DND-41 (cell line): ENCODE measurements at regions not wholly inside any gene's neighbourhood (a gene's known extent, or its start where the extent isn't known, plus 50 kb on each side); places are given as distances from the start of the nearest gene placed in this dataset.
"Not testable (repeated sequence)": the region's sequence is repeated elsewhere in the genome, so short reads cannot be mapped to it uniquely, and the experiment has no call there.

Source experiments
- ATAC-seq: fragments of 200-7000 bp; cut with Tn5 transposase; 3 replicates; pipeline ENCODE4 v1.9.1; 2021; ENCODE audit warnings: low read depth; ENCODE audit not compliant: insufficient read depth
- DNase-seq: peaks from one replicate; pipeline ENCODE4 v3.0.0-alpha.2; 2020
- H2AFZ ChIP-seq: 2 replicates; pipeline ENCODE4 v1.6.0; 2012; ENCODE audit warnings: low read depth, low read length
- H3K27ac ChIP-seq: 2 replicates; pipeline ENCODE4 v1.5.1; 2012; ENCODE audit warnings: low read length, inconsistent platforms
- H3K27me3 ChIP-seq: fragments of 200-600 bp; sonication (generic); 2 replicates; pipeline ENCODE4 v1.6.0; 2012; ENCODE audit warnings: low read length, mild to moderate bottlenecking, inconsistent platforms; ENCODE audit not compliant: insufficient read depth, poor library complexity
- H3K36me3 ChIP-seq: 2 replicates; pipeline ENCODE4 v1.5.1; 2012; ENCODE audit warnings: low read length, inconsistent platforms; ENCODE audit not compliant: insufficient read depth
- H3K4me1 ChIP-seq: 2 replicates; pipeline ENCODE4 v1.5.1; 2012; ENCODE audit warnings: mild to moderate bottlenecking, low read length; ENCODE audit not compliant: insufficient read depth
- H3K4me2 ChIP-seq: 2 replicates; pipeline ENCODE4 v1.6.0; 2012; ENCODE audit warnings: mild to moderate bottlenecking, moderate library complexity, low read length, inconsistent platforms; ENCODE audit not compliant: insufficient read depth
- H3K4me3 ChIP-seq, 2 experiments: fragments of 200-600 bp in 1 of 2; shearing (Covaris generic) in 1 of 2; 2 replicates each; pipeline ENCODE4 v1.5.1; 2012 to 2016; ENCODE audit warnings: inconsistent platforms in 2 of 2, low read length in 2 of 2, mild to moderate bottlenecking in 2 of 2, low read depth in 1 of 2, moderate library complexity in 1 of 2
- H3K79me2 ChIP-seq: 2 replicates; pipeline ENCODE4 v1.6.0; 2012; ENCODE audit warnings: low read length, inconsistent platforms; ENCODE audit not compliant: insufficient read depth
- H3K9ac ChIP-seq: 2 replicates; pipeline ENCODE4 v1.6.0; 2012; ENCODE audit warnings: low read depth, mild to moderate bottlenecking, inconsistent platforms, low read length, moderate library complexity
- H3K9me3 ChIP-seq: 2 replicates; pipeline ENCODE4 v1.5.1; 2012; ENCODE audit warnings: low read length, moderate library complexity, mild to moderate bottlenecking, inconsistent platforms; ENCODE audit not compliant: insufficient read depth, severe bottlenecking
- H4K20me1 ChIP-seq: 2 replicates; pipeline ENCODE4 v1.6.0; 2012; ENCODE audit warnings: low read length; ENCODE audit not compliant: insufficient read depth
- TF ChIP-seq, protein P1 (sequence below): IDR thresholded peaks from 2 replicates; pipeline ENCODE4 v1.5.1; 2012; ENCODE audit warnings: borderline replicate concordance, low read length, moderate library complexity, mild to moderate bottlenecking; ENCODE audit not compliant: poor library complexity, severe bottlenecking; ENCODE audit errors: extremely low read depth

DNA sequence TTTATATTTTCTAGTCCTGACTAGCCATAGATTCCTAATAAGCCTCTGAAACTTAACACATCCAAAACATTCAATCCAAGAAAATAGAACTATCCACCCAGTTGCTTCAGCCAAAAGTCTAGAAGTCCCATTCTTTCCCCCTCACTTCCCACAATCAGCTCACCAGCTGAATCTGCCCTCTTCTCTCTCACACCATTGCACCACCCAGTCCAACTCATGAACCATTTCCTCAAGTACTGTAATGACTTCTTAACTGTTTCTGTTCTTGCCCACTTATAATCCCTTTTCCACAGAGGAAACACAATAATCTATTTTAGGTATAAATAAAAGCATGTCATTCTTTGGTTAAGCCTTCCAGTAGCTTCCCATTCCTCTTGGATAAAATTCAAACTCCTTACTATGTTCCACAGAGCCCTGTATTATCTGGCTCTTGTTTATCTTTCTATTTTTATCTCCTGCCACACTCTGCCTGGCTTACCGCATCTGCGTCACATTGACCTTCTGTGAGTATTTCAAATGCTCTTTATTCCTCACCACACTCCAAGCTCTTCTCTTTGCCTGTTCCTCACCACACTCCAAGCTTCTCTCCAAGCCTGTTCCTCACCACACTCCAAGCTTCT, 205.9 kb upstream of the FRG1 start:
- not testable (repeated sequence) for H4K20me1 ChIP-seq, H2AFZ ChIP-seq, H3K4me3 ChIP-seq, H3K4me2 ChIP-seq, H3K36me3 ChIP-seq, H3K27ac ChIP-seq, H3K9ac ChIP-seq, H3K79me2 ChIP-seq, H3K9me3 ChIP-seq, DNase-seq, ATAC-seq, H3K4me1 ChIP-seq, H3K27me3 ChIP-seq

DNA sequence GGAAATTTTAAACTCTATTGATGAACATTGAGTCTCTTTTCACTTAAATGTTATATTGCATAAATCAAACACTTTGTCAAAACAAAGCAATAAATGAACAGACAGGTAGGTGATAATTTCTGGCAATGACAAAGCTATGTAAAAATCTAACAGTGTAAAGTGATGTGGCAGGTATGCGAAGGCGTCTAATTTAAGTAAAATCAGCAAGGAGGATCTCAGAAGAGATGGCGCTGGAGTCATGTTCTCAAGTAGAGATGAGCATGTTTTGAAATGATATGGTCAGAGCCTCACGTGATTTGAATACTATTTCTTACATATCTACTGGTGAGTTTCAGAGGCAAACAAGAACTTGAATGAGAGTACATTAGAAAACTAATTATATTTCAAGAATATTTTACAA, 204.0 kb upstream of the FRG1 start:
- not testable (repeated sequence) for H3K9me3 ChIP-seq, H3K4me2 ChIP-seq, H3K27me3 ChIP-seq, ATAC-seq, H3K79me2 ChIP-seq, H3K36me3 ChIP-seq, H3K4me3 ChIP-seq, H3K9ac ChIP-seq, H3K27ac ChIP-seq, H2AFZ ChIP-seq, H3K4me1 ChIP-seq, H4K20me1 ChIP-seq, DNase-seq

DNA sequence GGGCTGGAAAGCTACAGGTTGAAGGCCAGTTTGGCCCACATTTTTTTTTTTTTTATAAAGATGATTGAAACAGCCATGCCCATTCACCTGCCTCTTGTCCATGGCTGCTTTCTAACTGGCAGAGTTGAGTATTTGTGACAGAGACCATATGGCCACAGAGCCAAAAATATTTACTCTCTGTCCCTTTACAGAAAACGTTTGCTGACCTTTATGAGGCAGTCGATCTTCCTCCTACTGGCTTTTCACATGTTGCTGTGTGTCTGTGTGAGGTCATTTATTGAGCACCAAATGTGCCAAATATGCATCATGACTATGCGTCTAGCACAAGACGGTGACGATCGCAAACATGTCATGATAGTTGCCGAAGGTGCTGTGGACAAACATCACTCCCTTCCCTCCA, 200.6 kb upstream of the FRG1 start:
- not testable (repeated sequence) for H3K9ac ChIP-seq, H4K20me1 ChIP-seq, H3K9me3 ChIP-seq, H3K79me2 ChIP-seq, H3K27ac ChIP-seq, DNase-seq, H3K27me3 ChIP-seq, H3K4me3 ChIP-seq, ATAC-seq, H2AFZ ChIP-seq, H3K4me2 ChIP-seq, H3K4me1 ChIP-seq, H3K36me3 ChIP-seq

DNA sequence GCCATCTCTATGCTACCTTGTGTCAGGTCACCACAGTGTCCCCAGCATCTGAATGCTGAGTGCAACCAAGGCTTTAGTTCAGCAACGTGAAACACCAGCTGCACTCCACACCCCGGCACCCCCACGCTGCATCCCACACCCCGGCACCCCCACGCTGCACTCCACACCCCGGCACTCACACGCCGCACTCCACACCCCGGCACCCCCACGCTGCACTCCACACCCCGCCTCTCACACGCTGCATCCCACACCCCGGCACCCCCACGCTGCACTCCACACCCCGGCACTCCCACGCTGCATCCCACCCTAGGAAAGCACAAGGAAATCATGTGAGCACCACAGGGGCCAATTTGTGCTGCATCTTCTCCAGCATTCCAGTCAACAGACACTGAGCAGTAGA, 199.8 kb upstream of the FRG1 start:
- TF ChIP-seq, protein P1, sequence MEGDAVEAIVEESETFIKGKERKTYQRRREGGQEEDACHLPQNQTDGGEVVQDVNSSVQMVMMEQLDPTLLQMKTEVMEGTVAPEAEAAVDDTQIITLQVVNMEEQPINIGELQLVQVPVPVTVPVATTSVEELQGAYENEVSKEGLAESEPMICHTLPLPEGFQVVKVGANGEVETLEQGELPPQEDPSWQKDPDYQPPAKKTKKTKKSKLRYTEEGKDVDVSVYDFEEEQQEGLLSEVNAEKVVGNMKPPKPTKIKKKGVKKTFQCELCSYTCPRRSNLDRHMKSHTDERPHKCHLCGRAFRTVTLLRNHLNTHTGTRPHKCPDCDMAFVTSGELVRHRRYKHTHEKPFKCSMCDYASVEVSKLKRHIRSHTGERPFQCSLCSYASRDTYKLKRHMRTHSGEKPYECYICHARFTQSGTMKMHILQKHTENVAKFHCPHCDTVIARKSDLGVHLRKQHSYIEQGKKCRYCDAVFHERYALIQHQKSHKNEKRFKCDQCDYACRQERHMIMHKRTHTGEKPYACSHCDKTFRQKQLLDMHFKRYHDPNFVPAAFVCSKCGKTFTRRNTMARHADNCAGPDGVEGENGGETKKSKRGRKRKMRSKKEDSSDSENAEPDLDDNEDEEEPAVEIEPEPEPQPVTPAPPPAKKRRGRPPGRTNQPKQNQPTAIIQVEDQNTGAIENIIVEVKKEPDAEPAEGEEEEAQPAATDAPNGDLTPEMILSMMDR = no peak
- Histone ChIP-seq H3K9me3 (no peaks in the 10 kb centered on the region), H3K4me1 (no peaks in the 10 kb centered on the region), H3K9ac (no peak overlapping the region), H3K4me3 (no peak overlapping the region), H2AFZ (no peak overlapping the region), H3K27me3 (no peaks in the 10 kb centered on the region), H4K20me1 (no peaks in the 10 kb centered on the region), H3K4me2 (no peak overlapping the region), H3K27ac (no peak overlapping the region), H3K36me3 (no peaks in the 10 kb centered on the region), H3K79me2 (no peaks in the 10 kb centered on the region)
- ATAC-seq = no peak
- no peak for DNase-seq

DNA sequence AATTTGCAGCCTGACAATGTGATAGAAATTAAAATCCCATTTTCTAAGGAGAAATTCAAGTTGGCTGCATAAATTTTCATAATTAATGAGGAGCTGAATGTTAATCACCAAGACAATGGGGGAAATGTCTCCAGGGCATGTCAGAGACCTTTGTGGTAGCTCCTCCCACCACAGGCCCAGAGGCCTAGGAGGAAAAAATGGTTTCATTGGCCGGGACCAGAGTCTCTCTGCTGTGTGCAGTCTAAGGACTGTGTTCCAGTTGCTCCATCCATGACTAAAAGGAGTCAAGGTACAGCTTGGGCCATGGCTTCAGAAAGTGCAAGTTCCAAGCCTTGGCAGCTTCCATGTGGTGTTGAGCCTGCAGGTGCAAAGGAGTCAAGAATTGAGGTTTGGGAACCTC, 187.6 kb upstream of the FRG1 start:
- DNase-seq, ATAC-seq, H3K4me2 ChIP-seq: not testable (repeated sequence)

More for the DNA sequence above, 187.6 kb upstream of the FRG1 start:
- not testable (repeated sequence) for H2AFZ ChIP-seq, H3K36me3 ChIP-seq, H3K4me1 ChIP-seq, H3K9me3 ChIP-seq, H3K27ac ChIP-seq, H3K27me3 ChIP-seq, H3K4me3 ChIP-seq, H3K79me2 ChIP-seq, H3K9ac ChIP-seq, H4K20me1 ChIP-seq
